Keratinocyte (primary cell): ENCODE measurements at regions not wholly inside any gene's neighbourhood (a gene's known extent, or its start where the extent isn't known, plus 50 kb on each side); places are given as distances from the start of the nearest gene placed in this dataset.

ENCODE experiments used
- DNase-seq: peaks from one replicate; pipeline ENCODE4 v3.0.0-alpha.2; 2011; ENCODE audit warnings: low read depth, missing footprints, low spot score
- FAIRE-seq: peaks from 2 replicates; lab custom pipeline; 2011; peaks lifted over from hg19 to GRCh38; lab: Jason Lieb, UNC
- H2AFZ ChIP-seq: 2 replicates; pipeline ENCODE4 v1.6.0; 2012; ENCODE audit warnings: low read length, control low read depth, inconsistent platforms; ENCODE audit not compliant: control insufficient read depth
- H3K27ac ChIP-seq: 2 replicates; pipeline ENCODE4 v1.5.1; 2011; ENCODE audit warnings: low read length; ENCODE audit not compliant: control insufficient read depth, insufficient read depth
- H3K27me3 ChIP-seq: 3 replicates; pipeline ENCODE4 v1.6.0; 2011; ENCODE audit warnings: low read length; ENCODE audit not compliant: control insufficient read depth, insufficient read depth; ENCODE audit errors: extremely low read depth
- H3K36me3 ChIP-seq, 2 experiments: 2 replicates in 1 of 2; 3 replicates in 1 of 2; pipeline ENCODE4 v1.5.1; 2011; ENCODE audit warnings: low read length in 2 of 2, mild to moderate bottlenecking in 1 of 2; ENCODE audit not compliant: control insufficient read depth in 2 of 2, insufficient read depth in 2 of 2; ENCODE audit errors: extremely low read depth in 1 of 2
- H3K4me1 ChIP-seq: 3 replicates; pipeline ENCODE4 v1.5.1; 2011; ENCODE audit warnings: low read length; ENCODE audit not compliant: control insufficient read depth, insufficient read depth; ENCODE audit errors: extremely low read depth
- H3K4me2 ChIP-seq: 3 replicates; pipeline ENCODE4 v1.6.0; 2011; ENCODE audit warnings: low read depth, low read length; ENCODE audit not compliant: control insufficient read depth, insufficient read depth; ENCODE audit errors: extremely low read depth
- H3K4me3 ChIP-seq, 3 experiments: fragments of 200-600 bp in 1 of 3; sonication (generic) in 1 of 3; 2 replicates in 2 of 3; 3 replicates in 1 of 3; pipeline ENCODE4 v1.5.1; 2011 to 2016; ENCODE audit warnings: low read length in 3 of 3, mild to moderate bottlenecking in 3 of 3, control low read depth in 2 of 3, inconsistent platforms in 1 of 3, low read depth in 1 of 3, mixed read lengths in 1 of 3, mixed run types in 1 of 3, moderate library complexity in 1 of 3; ENCODE audit not compliant: control insufficient read depth in 2 of 3, insufficient read depth in 2 of 3; ENCODE audit errors: extremely low read depth in 1 of 3
- H3K79me2 ChIP-seq: 2 replicates; pipeline ENCODE4 v1.6.0; 2012; ENCODE audit warnings: low read length; ENCODE audit not compliant: control insufficient read depth, insufficient read depth
- H3K9ac ChIP-seq: 3 replicates; pipeline ENCODE4 v1.6.0; 2011; ENCODE audit warnings: low read length; ENCODE audit not compliant: control insufficient read depth, insufficient read depth; ENCODE audit errors: extremely low read depth
- H3K9me1 ChIP-seq: 3 replicates; pipeline ENCODE4 v1.6.0; 2011; ENCODE audit warnings: low read length; ENCODE audit not compliant: control insufficient read depth, insufficient read depth; ENCODE audit errors: extremely low read depth
- H3K9me3 ChIP-seq: 2 replicates; pipeline ENCODE4 v1.5.1; 2012; ENCODE audit warnings: low read depth, low read length; ENCODE audit not compliant: control insufficient read depth
- H4K20me1 ChIP-seq: 3 replicates; pipeline ENCODE4 v1.6.0; 2011; ENCODE audit warnings: low read length; ENCODE audit not compliant: control insufficient read depth, insufficient read depth; ENCODE audit errors: extremely low read depth
- EZH2 ChIP-seq: IDR thresholded peaks from one replicate; pipeline ENCODE4 v1.6.1; 2012; ENCODE audit warnings: inconsistent platforms, mild to moderate bottlenecking, low read length, moderate library complexity
- dilution Hi-C: fragments of 300-500 bp; cut with MboI; formaldehyde crosslinking; loops from one replicate; pipeline ENCODE4 v1.7.0; 2020; ENCODE audit warnings: low sequenced_read_pairs; ENCODE audit not compliant: extremely low pct_ligation_motif_present
- TF ChIP-seq, protein P1 (sequence below), 3 experiments: IDR thresholded peaks in 1 of 3; conservative IDR thresholded peaks in 1 of 3; optimal IDR thresholded peaks in 1 of 3; 2 replicates in 2 of 3; 3 replicates in 1 of 3; pipeline versions ENCODE3 to v1.5.1; 2011; ENCODE audit warnings: low read length in 3 of 3, mild to moderate bottlenecking in 3 of 3, moderate library complexity in 2 of 3, control low read depth in 1 of 3, inconsistent platforms in 1 of 3; ENCODE audit not compliant: insufficient read depth in 2 of 3; ENCODE audit errors: extremely low read depth in 1 of 3

DNA sequence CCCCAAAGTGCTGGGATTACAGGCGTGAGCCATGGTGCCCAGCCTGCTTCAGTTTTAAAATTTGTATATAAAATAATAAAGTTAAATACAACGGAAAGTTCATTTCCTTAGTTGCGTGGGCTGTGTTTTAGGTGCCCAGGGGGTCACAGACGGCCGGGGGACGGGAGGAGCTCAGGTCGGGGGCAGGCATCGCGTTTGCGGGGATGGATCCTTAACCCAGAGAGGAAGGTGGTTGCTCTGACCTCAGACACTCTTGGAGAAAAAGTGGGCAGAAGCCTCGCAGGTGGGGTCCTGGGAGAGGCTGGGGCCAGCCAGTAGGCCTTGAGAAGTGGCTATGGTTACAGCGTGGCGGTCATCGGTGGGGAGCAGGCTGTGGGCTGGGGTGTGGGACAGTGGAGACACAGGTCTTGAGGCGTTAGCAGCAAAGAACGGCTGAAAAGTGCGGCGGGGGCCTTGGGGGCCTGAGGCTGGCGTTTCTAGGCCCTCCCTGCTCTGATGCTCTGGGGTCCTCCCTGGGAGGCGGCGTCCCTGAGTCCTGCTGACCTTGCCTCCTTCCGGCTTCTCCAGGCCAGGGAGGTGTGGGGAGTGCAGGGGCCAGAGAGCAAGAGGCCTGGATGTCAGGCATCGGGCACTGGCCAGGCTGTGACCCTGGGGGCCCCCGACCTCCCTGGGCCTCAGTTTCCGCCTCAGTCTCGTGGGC, 54.4 kb downstream of the UNCX start:
- H4K20me1 ChIP-seq = no peaks in the 10 kb centered on the region
- no peak overlapping the region for H2AFZ ChIP-seq
- H3K9me3 ChIP-seq = no peaks in the 10 kb centered on the region
- peaks cover 42% of the 10 kb centered on the region for H3K27me3 ChIP-seq
- no peak overlapping the region for H3K4me2 ChIP-seq
- H3K9ac ChIP-seq = no peak overlapping the region
- H3K4me1 ChIP-seq = peaks cover 6% of the 10 kb centered on the region
- no peaks in the 10 kb centered on the region for H3K79me2 ChIP-seq
- H3K4me3 ChIP-seq = no peak overlapping the region
- no peak overlapping the region for H3K27ac ChIP-seq
- no peak for FAIRE-seq
- dilution Hi-C loops = no loop called here
- no peak for DNase-seq
- no peaks in the 10 kb centered on the region for H3K36me3 ChIP-seq
- TF ChIP-seq, protein P1, sequence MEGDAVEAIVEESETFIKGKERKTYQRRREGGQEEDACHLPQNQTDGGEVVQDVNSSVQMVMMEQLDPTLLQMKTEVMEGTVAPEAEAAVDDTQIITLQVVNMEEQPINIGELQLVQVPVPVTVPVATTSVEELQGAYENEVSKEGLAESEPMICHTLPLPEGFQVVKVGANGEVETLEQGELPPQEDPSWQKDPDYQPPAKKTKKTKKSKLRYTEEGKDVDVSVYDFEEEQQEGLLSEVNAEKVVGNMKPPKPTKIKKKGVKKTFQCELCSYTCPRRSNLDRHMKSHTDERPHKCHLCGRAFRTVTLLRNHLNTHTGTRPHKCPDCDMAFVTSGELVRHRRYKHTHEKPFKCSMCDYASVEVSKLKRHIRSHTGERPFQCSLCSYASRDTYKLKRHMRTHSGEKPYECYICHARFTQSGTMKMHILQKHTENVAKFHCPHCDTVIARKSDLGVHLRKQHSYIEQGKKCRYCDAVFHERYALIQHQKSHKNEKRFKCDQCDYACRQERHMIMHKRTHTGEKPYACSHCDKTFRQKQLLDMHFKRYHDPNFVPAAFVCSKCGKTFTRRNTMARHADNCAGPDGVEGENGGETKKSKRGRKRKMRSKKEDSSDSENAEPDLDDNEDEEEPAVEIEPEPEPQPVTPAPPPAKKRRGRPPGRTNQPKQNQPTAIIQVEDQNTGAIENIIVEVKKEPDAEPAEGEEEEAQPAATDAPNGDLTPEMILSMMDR (optimal IDR thresholded peaks at IDR 0.05 in 1 of 3, IDR thresholded peaks at IDR 0.05 in 1 of 3, conservative IDR thresholded peaks at IDR 0.05 in 1 of 3; ENCODE audit: extremely low read depth in 1 of 3, insufficient read depth in 2 of 3, low read length in 3 of 3) = no peak
- no peak for TF ChIP-seq EZH2
- no peaks in the 10 kb centered on the region for H3K9me1 ChIP-seq

DNA sequence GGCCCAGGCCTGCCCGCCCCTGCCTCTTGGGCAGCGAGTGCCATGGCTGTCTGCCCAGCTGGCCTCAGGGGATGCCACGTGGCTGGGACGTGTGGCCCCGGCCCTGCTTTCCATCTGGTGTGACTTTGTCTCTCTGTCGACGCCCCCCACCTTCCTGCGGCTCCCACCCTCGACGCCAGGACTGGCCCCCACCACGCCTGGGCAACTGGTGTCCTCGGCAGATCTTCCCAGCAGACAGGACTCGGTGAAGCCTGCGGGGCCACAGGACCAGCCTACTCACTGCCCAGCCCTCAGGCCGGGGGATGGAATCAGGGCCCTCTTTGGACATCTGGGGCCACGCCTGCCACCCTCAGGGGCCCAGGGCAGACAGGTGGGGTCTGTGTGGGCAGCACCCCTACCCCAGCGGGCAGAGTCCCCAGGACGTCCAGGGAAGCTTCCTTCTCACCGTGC, 55.1 kb downstream of the UNCX start:
- Histone ChIP-seq H3K27me3 (peaks cover 49% of the 10 kb centered on the region), H3K9me3 (no peaks in the 10 kb centered on the region), H3K4me2 (no peak overlapping the region), H3K36me3 (no peaks in the 10 kb centered on the region), H2AFZ (no peak overlapping the region), H3K27ac (no peak overlapping the region), H3K9ac (no peak overlapping the region), H3K4me1 (peaks cover 6% of the 10 kb centered on the region), H3K4me3 (no peak overlapping the region), H3K79me2 (no peaks in the 10 kb centered on the region), H3K9me1 (no peaks in the 10 kb centered on the region), H4K20me1 (no peaks in the 10 kb centered on the region)
- FAIRE-seq (no peak), DNase-seq (no peak)
- dilution Hi-C loops = no loop called here
- no peak for TF ChIP-seq EZH2
- TF ChIP-seq, protein P1 (optimal IDR thresholded peaks at IDR 0.05 in 1 of 3, IDR thresholded peaks at IDR 0.05 in 1 of 3, conservative IDR thresholded peaks at IDR 0.05 in 1 of 3; ENCODE audit: extremely low read depth in 1 of 3, insufficient read depth in 2 of 3, low read length in 3 of 3) = no peak
